Caki2 (cell line): ENCODE measurements at regions not wholly inside any gene's neighbourhood (a gene's known extent, or its start where the extent isn't known, plus 50 kb on each side); places are given as distances from the start of the nearest gene placed in this dataset.
A peak's percentile ranks its signal among the peaks of the same experiment; 100 is the strongest.
"Not testable (repeated sequence)": the region's sequence is repeated elsewhere in the genome, so short reads cannot be mapped to it uniquely, and the experiment has no call there.

Source experiments
- DNase-seq: peaks from one replicate; pipeline ENCODE4 v3.0.0-alpha.2; 2015; ENCODE audit warnings: low read depth
- in situ Hi-C: cut with HindIII; loops from 2 replicates; pipeline ENCODE4 v1.10.0; 2016; ENCODE audit warnings: low sequenced_read_pairs, low pct_unique_long_range_greater_than_20kb, mixed read lengths

- in situ Hi-C loops, DNase-seq: not testable (repeated sequence)
Observed at GRCh38 chr2:111339476-111339875, 218.8 kb downstream of the BCL2L11 start.

- in situ Hi-C loops, DNase-seq: not testable (repeated sequence)
Observed at GRCh38 chr2:111344590-111344989, 223.9 kb downstream of the BCL2L11 start.

- in situ Hi-C loops, DNase-seq: not testable (repeated sequence)
Observed at GRCh38 chr2:111345439-111345838, 224.7 kb downstream of the BCL2L11 start.

GRCh38 chr2:111346018-111346930 lies 225.6 kb downstream of the BCL2L11 start:
- DNase-seq: peak; percentile 14
- in situ Hi-C loops: not testable (repeated sequence)

- DNase-seq, in situ Hi-C loops: not testable (repeated sequence)
Observed at GRCh38 chr2:111347695-111348094, 227.0 kb downstream of the BCL2L11 start.

GRCh38 chr2:111348316-111348715 lies 227.6 kb downstream of the BCL2L11 start:
- in situ Hi-C loops, DNase-seq: not testable (repeated sequence)

- in situ Hi-C loops, DNase-seq: not testable (repeated sequence)
Observed at GRCh38 chr2:111355022-111355817, 234.5 kb downstream of the BCL2L11 start.

- in situ Hi-C loops: not testable (repeated sequence)
Observed at GRCh38 chr2:111355823-111356511, 235.3 kb downstream of the BCL2L11 start.

GRCh38 chr2:111356512-111357031 lies 235.9 kb downstream of the BCL2L11 start:
- DNase-seq: peak; percentile 54
- in situ Hi-C loops: not testable (repeated sequence)

More at GRCh38 chr2:111355823-111356511, 235.3 kb downstream of the BCL2L11 start:
- not testable (repeated sequence) for DNase-seq

- DNase-seq, in situ Hi-C loops: not testable (repeated sequence)
Observed at GRCh38 chr2:111365986-111366640, 245.4 kb downstream of the BCL2L11 start.

- DNase-seq, in situ Hi-C loops: not testable (repeated sequence)
Observed at GRCh38 chr2:111366641-111367029, 245.9 kb downstream of the BCL2L11 start.

GRCh38 chr2:111367080-111367479 lies 246.4 kb downstream of the BCL2L11 start:
- in situ Hi-C loops, DNase-seq: not testable (repeated sequence)

- peak; percentile 59 for DNase-seq
- in situ Hi-C loops: not testable (repeated sequence)
Observed at GRCh38 chr2:111367871-111368270, 247.2 kb downstream of the BCL2L11 start.

- in situ Hi-C loops, DNase-seq: not testable (repeated sequence)
Observed at GRCh38 chr2:111368288-111368687, 247.6 kb downstream of the BCL2L11 start.

GRCh38 chr2:111373060-111373459 lies 252.3 kb downstream of the BCL2L11 start:
- DNase-seq, in situ Hi-C loops: not testable (repeated sequence)

- DNase-seq, in situ Hi-C loops: not testable (repeated sequence)
Observed at GRCh38 chr2:111373989-111374388, 253.3 kb downstream of the BCL2L11 start.

- in situ Hi-C loops, DNase-seq: not testable (repeated sequence)
Observed at GRCh38 chr2:111374734-111375133, 254.0 kb downstream of the BCL2L11 start.
